ENCODE measurements at regions not wholly inside any gene's neighbourhood (a gene's known extent, or its start where the extent isn't known, plus 50 kb on each side); places are given as distances from the start of the nearest gene placed in this dataset.

GRCh38 chr2:139214801-139215200, 434.6 kb upstream of the NXPH2 start:
- no peak for TF ChIP-seq FOXM1 (IDR thresholded peaks at IDR 0.05; ENCODE audit: borderline replicate concordance)
- no peak for TF ChIP-seq TARDBP (IDR thresholded peaks at IDR 0.05)
- TF ChIP-seq ZNF384 (IDR thresholded peaks at IDR 0.05), result no peak
- no peak for TF ChIP-seq L3MBTL2 (conservative IDR thresholded peaks at IDR 0.05)
- no peak for TF ChIP-seq SUZ12 (IDR thresholded peaks at IDR 0.05)
- TF ChIP-seq HDGF (IDR thresholded peaks at IDR 0.05; ENCODE audit: borderline replicate concordance), result no peak
- no peak for TF ChIP-seq FOXA1 (IDR thresholded peaks at IDR 0.05)
- no peak for TF ChIP-seq CTBP1 (IDR thresholded peaks at IDR 0.05; ENCODE audit: borderline replicate concordance)
- no peak for TF ChIP-seq BHLHE40 (IDR thresholded peaks at IDR 0.05; ENCODE audit: borderline replicate concordance)
- no peak for TF ChIP-seq ARNT (IDR thresholded peaks at IDR 0.05)
- TF ChIP-seq ELF4 (IDR thresholded peaks at IDR 0.05), result no peak
- TF ChIP-seq NFRKB (IDR thresholded peaks at IDR 0.05), result no peak
- TF ChIP-seq LEF1 (IDR thresholded peaks at IDR 0.05; ENCODE audit: borderline replicate concordance), result no peak
- no peak for TF ChIP-seq FOXK2 (IDR thresholded peaks at IDR 0.05)
- TF ChIP-seq, protein P1, sequence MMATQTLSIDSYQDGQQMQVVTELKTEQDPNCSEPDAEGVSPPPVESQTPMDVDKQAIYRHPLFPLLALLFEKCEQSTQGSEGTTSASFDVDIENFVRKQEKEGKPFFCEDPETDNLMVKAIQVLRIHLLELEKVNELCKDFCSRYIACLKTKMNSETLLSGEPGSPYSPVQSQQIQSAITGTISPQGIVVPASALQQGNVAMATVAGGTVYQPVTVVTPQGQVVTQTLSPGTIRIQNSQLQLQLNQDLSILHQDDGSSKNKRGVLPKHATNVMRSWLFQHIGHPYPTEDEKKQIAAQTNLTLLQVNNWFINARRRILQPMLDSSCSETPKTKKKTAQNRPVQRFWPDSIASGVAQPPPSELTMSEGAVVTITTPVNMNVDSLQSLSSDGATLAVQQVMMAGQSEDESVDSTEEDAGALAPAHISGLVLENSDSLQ (IDR thresholded peaks at IDR 0.05), result no peak
- no peak for DNase-seq (ENCODE audit: extremely low spot score)
- ChIA-PET POLR2A (no interaction called here), CTCF (no interaction called here)

DNA sequence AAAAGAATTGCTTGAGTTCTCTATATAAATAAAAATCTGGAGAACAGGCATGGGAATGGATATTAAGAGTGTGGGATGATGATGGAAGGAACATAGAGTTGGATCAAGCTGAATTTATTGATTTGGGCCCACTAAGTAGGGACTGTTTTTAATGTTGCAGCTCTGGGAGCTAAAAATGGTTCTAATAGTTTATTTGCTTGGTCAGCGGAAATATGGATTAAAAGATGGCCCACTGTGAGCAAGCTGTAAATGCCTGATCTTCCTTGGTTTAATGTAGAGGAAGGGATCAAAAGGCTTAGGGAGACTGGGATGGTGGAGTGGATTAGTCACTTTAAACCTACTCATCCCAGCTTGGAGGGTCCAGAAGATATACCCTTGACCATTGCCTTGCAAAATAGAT, 429.4 kb upstream of the NXPH2 start:
- TF ChIP-seq ARNT (IDR thresholded peaks at IDR 0.05) (no peak), SUZ12 (IDR thresholded peaks at IDR 0.05) (no peak), NFRKB (IDR thresholded peaks at IDR 0.05) (no peak), FOXM1 (IDR thresholded peaks at IDR 0.05; ENCODE audit: borderline replicate concordance) (no peak), BHLHE40 (IDR thresholded peaks at IDR 0.05; ENCODE audit: borderline replicate concordance) (no peak), FOXA1 (IDR thresholded peaks at IDR 0.05) (no peak), L3MBTL2 (conservative IDR thresholded peaks at IDR 0.05) (no peak), SP1 (IDR thresholded peaks at IDR 0.05) (no peak), HDGF (IDR thresholded peaks at IDR 0.05; ENCODE audit: borderline replicate concordance) (no peak), TARDBP (IDR thresholded peaks at IDR 0.05) (no peak), LEF1 (IDR thresholded peaks at IDR 0.05; ENCODE audit: borderline replicate concordance) (no peak), ZNF384 (IDR thresholded peaks at IDR 0.05) (no peak), CTBP1 (IDR thresholded peaks at IDR 0.05; ENCODE audit: borderline replicate concordance) (no peak), FOXK2 (IDR thresholded peaks at IDR 0.05) (no peak), ELF4 (IDR thresholded peaks at IDR 0.05) (no peak)
- TF ChIP-seq, protein P1 (IDR thresholded peaks at IDR 0.05), result no peak
- ChIA-PET POLR2A (no interaction called here), CTCF (no interaction called here)
- no peak for DNase-seq (ENCODE audit: extremely low spot score)

GRCh38 chr2:139201516-139201915, 421.3 kb upstream of the NXPH2 start:
- CTCF ChIA-PET, result no interaction called here
- POLR2A ChIA-PET, result no interaction called here
- no peak for DNase-seq (ENCODE audit: extremely low spot score)
- TF ChIP-seq NFRKB (IDR thresholded peaks at IDR 0.05) (no peak), FOXK2 (IDR thresholded peaks at IDR 0.05) (no peak), SP1 (IDR thresholded peaks at IDR 0.05) (no peak), SUZ12 (IDR thresholded peaks at IDR 0.05) (no peak), FOXM1 (IDR thresholded peaks at IDR 0.05; ENCODE audit: borderline replicate concordance) (no peak), ARNT (IDR thresholded peaks at IDR 0.05) (no peak), CTBP1 (IDR thresholded peaks at IDR 0.05; ENCODE audit: borderline replicate concordance) (no peak)
- TF ChIP-seq, protein P1 (IDR thresholded peaks at IDR 0.05), result no peak

- ChIA-PET CTCF (no interaction called here), POLR2A (no interaction called here)
- TF ChIP-seq SUZ12 (IDR thresholded peaks at IDR 0.05) (no peak), HDGF (IDR thresholded peaks at IDR 0.05; ENCODE audit: borderline replicate concordance) (no peak), FOXK2 (IDR thresholded peaks at IDR 0.05) (no peak), FOXM1 (IDR thresholded peaks at IDR 0.05; ENCODE audit: borderline replicate concordance) (no peak), ELF4 (IDR thresholded peaks at IDR 0.05) (no peak), FOXA1 (IDR thresholded peaks at IDR 0.05) (no peak), ARNT (IDR thresholded peaks at IDR 0.05) (no peak)
- DNase-seq (ENCODE audit: extremely low spot score), result no peak
Observed at GRCh38 chr2:139196754-139197153, 416.6 kb upstream of the NXPH2 start.

- ChIA-PET CTCF (no interaction called here), POLR2A (no interaction called here)
- DNase-seq (ENCODE audit: extremely low spot score), result no peak
- no peak for TF ChIP-seq NFRKB (IDR thresholded peaks at IDR 0.05)
- TF ChIP-seq LEF1 (IDR thresholded peaks at IDR 0.05; ENCODE audit: borderline replicate concordance), result no peak
- TF ChIP-seq, protein P1 (IDR thresholded peaks at IDR 0.05), result no peak
- TF ChIP-seq FOXA1 (IDR thresholded peaks at IDR 0.05), result no peak
- no peak for TF ChIP-seq SP1 (IDR thresholded peaks at IDR 0.05)
- no peak for TF ChIP-seq ARNT (IDR thresholded peaks at IDR 0.05)
- no peak for TF ChIP-seq TARDBP (IDR thresholded peaks at IDR 0.05)
- no peak for TF ChIP-seq HDGF (IDR thresholded peaks at IDR 0.05; ENCODE audit: borderline replicate concordance)
- TF ChIP-seq ZNF384 (IDR thresholded peaks at IDR 0.05), result no peak
- TF ChIP-seq FOXM1 (IDR thresholded peaks at IDR 0.05; ENCODE audit: borderline replicate concordance), result no peak
- no peak for TF ChIP-seq L3MBTL2 (conservative IDR thresholded peaks at IDR 0.05)
- no peak for TF ChIP-seq CTBP1 (IDR thresholded peaks at IDR 0.05; ENCODE audit: borderline replicate concordance)
- no peak for TF ChIP-seq FOXK2 (IDR thresholded peaks at IDR 0.05)
- no peak for TF ChIP-seq SUZ12 (IDR thresholded peaks at IDR 0.05)
- no peak for TF ChIP-seq BHLHE40 (IDR thresholded peaks at IDR 0.05; ENCODE audit: borderline replicate concordance)
- no peak for TF ChIP-seq ELF4 (IDR thresholded peaks at IDR 0.05)
Observed at GRCh38 chr2:139194546-139194945, 414.4 kb upstream of the NXPH2 start.

DNA sequence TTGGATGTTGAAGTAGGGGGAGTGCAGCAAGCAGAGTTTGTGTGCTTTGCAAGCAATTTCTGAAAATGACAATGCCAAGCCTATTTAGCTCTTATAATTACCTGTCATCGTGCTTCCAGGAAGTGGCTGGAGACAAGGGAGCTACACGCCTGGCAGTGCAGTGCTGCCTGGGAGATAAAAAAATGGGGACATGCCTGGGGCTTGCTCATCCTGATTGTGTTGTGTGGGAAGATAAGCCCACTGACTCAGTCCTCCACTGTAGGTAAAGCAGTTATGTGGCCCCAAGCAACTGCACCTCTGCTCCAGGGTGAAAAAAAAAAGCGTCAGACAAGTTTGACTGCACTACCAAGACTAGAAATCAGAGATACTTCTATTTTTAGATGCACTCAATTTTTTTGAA, 396.9 kb upstream of the NXPH2 start:
- CTCF ChIA-PET, result no interaction called here
- TF ChIP-seq HDGF (IDR thresholded peaks at IDR 0.05; ENCODE audit: borderline replicate concordance), result no peak
- no peak for TF ChIP-seq ELF4 (IDR thresholded peaks at IDR 0.05)
- no peak for TF ChIP-seq NFRKB (IDR thresholded peaks at IDR 0.05)
- TF ChIP-seq L3MBTL2 (conservative IDR thresholded peaks at IDR 0.05), result no peak
- no peak for TF ChIP-seq ARNT (IDR thresholded peaks at IDR 0.05)
- TF ChIP-seq FOXA1 (IDR thresholded peaks at IDR 0.05), result no peak
- no peak for TF ChIP-seq FOXK2 (IDR thresholded peaks at IDR 0.05)
- no peak for TF ChIP-seq SUZ12 (IDR thresholded peaks at IDR 0.05)
- POLR2A ChIA-PET, result no interaction called here
- DNase-seq (ENCODE audit: extremely low spot score), result no peak
